ENCODE measurements at regions not wholly inside any gene's neighbourhood (a gene's known extent, or its start where the extent isn't known, plus 50 kb on each side); places are given as distances from the start of the nearest gene placed in this dataset.

DNA sequence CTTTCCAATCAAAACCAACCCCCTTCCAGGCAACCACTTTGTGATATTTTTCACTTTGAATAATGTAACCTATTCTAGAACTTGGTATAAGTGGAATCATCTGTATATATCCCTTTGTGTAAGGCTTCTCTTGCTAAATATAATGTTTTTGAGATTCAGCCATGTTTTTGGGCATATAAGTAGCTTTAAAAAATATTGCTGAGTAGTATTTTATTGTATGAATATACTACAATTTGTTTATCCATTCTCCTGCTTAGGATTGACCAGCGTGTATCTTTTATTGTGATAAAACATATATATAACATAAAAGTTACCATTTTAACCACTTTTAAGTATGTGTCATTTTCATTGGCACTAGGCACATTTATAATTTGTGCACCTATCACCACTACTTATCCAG is 79.8 kb upstream of the GPR139 start:
- ChIA-PET POLR2A (ENCODE audit: low non-redundant PET) (no interaction called here), CTCF (no interaction called here)
- no peak for DNase-seq (ENCODE audit: low spot score)
- H3K27ac ChIP-seq: no peak overlapping the region
- TF ChIP-seq, protein P1, sequence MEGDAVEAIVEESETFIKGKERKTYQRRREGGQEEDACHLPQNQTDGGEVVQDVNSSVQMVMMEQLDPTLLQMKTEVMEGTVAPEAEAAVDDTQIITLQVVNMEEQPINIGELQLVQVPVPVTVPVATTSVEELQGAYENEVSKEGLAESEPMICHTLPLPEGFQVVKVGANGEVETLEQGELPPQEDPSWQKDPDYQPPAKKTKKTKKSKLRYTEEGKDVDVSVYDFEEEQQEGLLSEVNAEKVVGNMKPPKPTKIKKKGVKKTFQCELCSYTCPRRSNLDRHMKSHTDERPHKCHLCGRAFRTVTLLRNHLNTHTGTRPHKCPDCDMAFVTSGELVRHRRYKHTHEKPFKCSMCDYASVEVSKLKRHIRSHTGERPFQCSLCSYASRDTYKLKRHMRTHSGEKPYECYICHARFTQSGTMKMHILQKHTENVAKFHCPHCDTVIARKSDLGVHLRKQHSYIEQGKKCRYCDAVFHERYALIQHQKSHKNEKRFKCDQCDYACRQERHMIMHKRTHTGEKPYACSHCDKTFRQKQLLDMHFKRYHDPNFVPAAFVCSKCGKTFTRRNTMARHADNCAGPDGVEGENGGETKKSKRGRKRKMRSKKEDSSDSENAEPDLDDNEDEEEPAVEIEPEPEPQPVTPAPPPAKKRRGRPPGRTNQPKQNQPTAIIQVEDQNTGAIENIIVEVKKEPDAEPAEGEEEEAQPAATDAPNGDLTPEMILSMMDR (conservative IDR thresholded peaks at IDR 0.05; ENCODE audit: low read depth): no peak

DNA sequence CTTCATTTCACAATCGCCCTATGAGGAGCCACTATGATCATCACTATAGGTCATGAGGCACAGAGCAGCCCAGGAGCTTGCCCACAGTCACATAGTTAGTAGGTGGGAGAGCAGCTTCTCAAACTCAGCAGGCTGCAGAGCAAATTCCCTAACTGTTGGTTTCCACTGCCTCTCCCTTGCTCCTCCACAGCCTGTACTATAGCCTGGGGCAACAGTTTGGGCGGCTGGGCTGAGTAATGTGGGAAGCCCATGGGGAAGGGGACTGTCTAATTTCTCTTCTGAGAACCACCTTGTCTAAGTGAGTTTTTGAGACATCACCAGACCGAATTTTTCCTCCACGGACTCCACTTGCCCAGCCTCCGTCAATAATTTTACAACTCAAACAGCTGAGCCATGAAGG is 73.4 kb upstream of the GPR139 start:
- DNase-seq (ENCODE audit: low spot score): no peak

DNA sequence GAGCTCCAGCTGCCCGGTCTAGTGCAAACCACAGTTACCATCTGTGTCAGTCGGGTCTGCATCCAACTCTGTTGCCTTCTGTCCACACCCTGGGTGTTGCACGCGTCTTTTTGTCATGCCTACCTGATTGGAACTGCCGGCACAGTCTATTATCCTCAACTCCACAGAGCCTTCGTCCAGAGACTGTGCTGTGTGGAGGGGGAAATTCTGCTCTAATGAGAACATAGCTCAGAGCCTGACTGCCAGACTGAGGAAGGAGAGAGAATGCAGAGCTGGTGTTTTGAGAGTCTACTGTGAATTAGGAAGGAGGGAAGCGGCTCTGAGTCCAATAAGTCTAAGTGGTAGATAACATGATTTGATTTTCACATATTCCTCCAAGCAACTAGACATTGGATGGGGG is 68.3 kb upstream of the GPR139 start:
- CTCF ChIA-PET: no interaction called here
- TF ChIP-seq, protein P1 (conservative IDR thresholded peaks at IDR 0.05; ENCODE audit: low read depth): no peak
- POLR2A ChIA-PET (ENCODE audit: low non-redundant PET): no interaction called here
- DNase-seq (ENCODE audit: low spot score): no peak
- H3K27ac ChIP-seq: no peak overlapping the region

More for the DNA sequence above, 73.4 kb upstream of the GPR139 start:
- CTCF ChIA-PET: no interaction called here
- POLR2A ChIA-PET (ENCODE audit: low non-redundant PET): no interaction called here
- TF ChIP-seq, protein P1 (conservative IDR thresholded peaks at IDR 0.05; ENCODE audit: low read depth): no peak
- no peak overlapping the region for H3K27ac ChIP-seq

DNA sequence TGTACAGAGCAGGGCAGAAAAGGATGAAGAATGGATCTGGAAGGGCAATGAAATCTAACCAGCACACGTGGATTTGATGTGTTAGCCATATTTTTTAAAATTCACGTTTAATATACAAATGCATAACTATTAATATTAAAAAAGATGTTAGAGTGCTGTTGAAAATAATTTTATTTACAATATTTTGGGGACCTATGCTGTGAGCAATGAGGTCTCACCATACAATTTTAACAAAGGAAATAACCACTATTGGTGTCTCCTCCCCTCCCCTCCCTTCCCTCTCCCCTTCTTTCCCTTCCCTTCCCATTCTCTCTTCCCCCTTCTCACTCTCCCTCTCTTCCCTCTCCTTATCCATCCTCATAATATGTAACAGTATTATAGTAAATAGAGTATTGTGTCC is 64.2 kb upstream of the GPR139 start:
- TF ChIP-seq, protein P1 (conservative IDR thresholded peaks at IDR 0.05; ENCODE audit: low read depth): no peak
- no peak for DNase-seq (ENCODE audit: low spot score)
- ChIA-PET CTCF (no interaction called here), POLR2A (ENCODE audit: low non-redundant PET) (no interaction called here)
- no peak overlapping the region for H3K27ac ChIP-seq

DNA sequence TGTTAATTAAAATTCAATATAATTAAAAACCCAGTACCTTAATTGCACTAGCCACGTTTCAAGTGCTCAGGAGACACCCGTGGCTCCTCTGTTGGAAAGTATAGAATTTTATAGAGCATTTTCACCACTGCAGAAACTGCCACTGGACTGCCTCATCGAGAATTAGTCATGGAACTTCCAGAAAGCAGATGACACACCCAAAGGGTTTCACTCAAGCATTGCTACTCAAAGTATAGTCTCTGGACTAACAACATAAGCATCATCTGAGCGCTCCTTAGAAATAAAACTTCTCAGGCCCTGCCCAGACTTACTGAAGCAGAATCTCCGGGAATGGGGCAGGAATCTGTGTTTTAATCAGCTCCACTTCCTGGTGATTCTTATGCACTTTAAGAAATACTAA is 63.5 kb upstream of the GPR139 start:
- ChIA-PET POLR2A (ENCODE audit: low non-redundant PET) (no interaction called here), CTCF (no interaction called here)
- TF ChIP-seq, protein P1 (conservative IDR thresholded peaks at IDR 0.05; ENCODE audit: low read depth): no peak
- DNase-seq (ENCODE audit: low spot score): no peak
- no peak overlapping the region for H3K27ac ChIP-seq

DNA sequence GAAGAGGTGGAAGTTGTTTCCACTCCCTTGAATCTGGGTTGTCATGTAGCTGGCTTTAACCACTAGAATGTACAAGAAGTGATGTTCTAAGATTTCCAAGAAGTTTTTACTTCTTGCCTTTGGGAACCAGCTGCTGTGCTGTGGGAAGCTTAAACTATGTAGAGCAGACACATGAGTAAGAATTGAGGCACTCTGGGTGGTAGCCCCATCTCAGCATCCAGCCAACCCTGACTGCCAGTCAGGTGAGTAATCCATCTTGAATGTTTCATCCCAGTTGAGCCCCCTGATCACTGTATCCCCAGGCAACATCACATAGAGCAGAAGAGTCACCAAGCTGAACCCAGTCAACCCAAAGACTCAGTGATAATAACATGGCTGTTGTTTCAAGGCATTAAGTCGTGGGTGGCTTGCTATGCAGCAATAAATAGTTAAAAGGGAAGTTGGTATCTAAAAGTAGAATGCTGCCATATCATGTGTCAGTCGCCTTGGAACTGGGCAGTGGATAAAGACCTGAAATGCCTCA is 62.8 kb upstream of the GPR139 start:
- TF ChIP-seq, protein P1 (conservative IDR thresholded peaks at IDR 0.05; ENCODE audit: low read depth): no peak
- ChIA-PET CTCF (no interaction called here), POLR2A (ENCODE audit: low non-redundant PET) (no interaction called here)
- no peak for DNase-seq (ENCODE audit: low spot score)
- H3K27ac ChIP-seq: no peak overlapping the region

DNA sequence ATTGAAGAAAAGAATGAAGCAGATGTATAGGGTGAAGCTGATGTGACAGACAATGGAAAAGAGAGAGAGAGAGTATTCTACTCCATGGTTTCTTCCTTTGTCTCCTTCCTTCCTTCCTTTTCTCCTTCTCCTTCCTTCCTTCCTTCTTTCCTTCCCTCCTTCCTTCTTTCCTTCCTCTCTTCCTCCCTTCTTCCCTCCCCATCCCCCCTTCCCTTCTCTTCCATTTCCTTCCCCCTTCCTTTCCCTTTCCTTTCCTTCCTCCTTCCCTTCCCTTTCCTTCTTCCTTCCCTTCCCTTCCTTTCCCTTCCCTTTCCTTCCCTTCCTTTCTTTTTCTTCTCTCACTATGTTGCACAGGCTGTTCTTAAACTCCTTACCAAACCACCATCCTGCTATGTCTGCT is 55.7 kb upstream of the GPR139 start:
- TF ChIP-seq, protein P1 (conservative IDR thresholded peaks at IDR 0.05; ENCODE audit: low read depth): no peak
- DNase-seq (ENCODE audit: low spot score): no peak

More for the DNA sequence above, 55.7 kb upstream of the GPR139 start:
- CTCF ChIA-PET: no interaction called here
- H3K27ac ChIP-seq: no peak overlapping the region
- POLR2A ChIA-PET (ENCODE audit: low non-redundant PET): no interaction called here

All from RWPE1 (cell line).